SK-N-SH (cell line): ENCODE measurements at regions not wholly inside any gene's neighbourhood (a gene's known extent, or its start where the extent isn't known, plus 50 kb on each side); places are given as distances from the start of the nearest gene placed in this dataset.

Experiments
- CTCF ChIA-PET: fragments of 300-600, 350-600 bp; formaldehyde crosslinking; extraction: SDS; loops from one replicate; lab custom pipeline; 2021; lab: Yijun Ruan, JAX
- POLR2A ChIA-PET: fragments of 350-600 bp; sonication (Branson Sonifier 250); formaldehyde crosslinking; extraction: SDS; loops from one replicate; lab custom pipeline; 2020; ENCODE audit warnings: antibody characterized with exemption, inconsistent platforms; lab: Yijun Ruan, JAX
- DNase-seq: peaks from one replicate; pipeline ENCODE4 v3.0.0; 2012
- H2AFZ ChIP-seq: fragments of 200-600 bp; sonication (generic); 2 replicates; pipeline ENCODE4 v1.8.1; 2016; ENCODE audit warnings: antibody characterized with exemption, mild to moderate bottlenecking, low read depth
- H3F3A ChIP-seq: fragments of 200-600 bp; sonication (generic); replicated peaks from 2 replicates; pipeline ENCODE3; 2016; ENCODE audit warnings: antibody characterized with exemption, mild to moderate bottlenecking; ENCODE audit not compliant: insufficient read depth
- H3K27ac ChIP-seq, 2 experiments: fragments of 200-500 bp in 1 of 2; fragments of 200-600 bp in 1 of 2; sonication (Bioruptor generic) in 1 of 2; sonication (generic), shearing (Covaris generic) in 1 of 2; 2 replicates each; pipeline versions ENCODE4 v1.5.1 to v1.6.1; 2014 to 2016; ENCODE audit warnings: low read depth in 2 of 2, inconsistent platforms in 1 of 2, low read length in 1 of 2, mild to moderate bottlenecking in 1 of 2, mixed read lengths in 1 of 2
- H3K27me3 ChIP-seq: fragments of 200-600 bp; sonication (generic), shearing (Covaris generic); 2 replicates; pipeline ENCODE4 v1.6.1; 2016; ENCODE audit warnings: mixed run types; ENCODE audit not compliant: insufficient read depth
- H3K36me3 ChIP-seq, 2 experiments: fragments of 200-500 bp in 1 of 2; fragments of 200-600 bp in 1 of 2; sonication (Bioruptor generic) in 1 of 2; sonication (generic) in 1 of 2; replicated peaks in 1 of 2; 2 replicates each; pipeline versions ENCODE3 to v1.5.1; 2014 to 2016; ENCODE audit warnings: low read length in 1 of 2, mild to moderate bottlenecking in 1 of 2; ENCODE audit not compliant: insufficient read depth in 2 of 2, control insufficient read depth in 1 of 2
- H3K4me1 ChIP-seq, 2 experiments: fragments of 200-500 bp in 1 of 2; fragments of 200-600 bp in 1 of 2; sonication (Bioruptor generic) in 1 of 2; sonication (generic), shearing (Covaris generic) in 1 of 2; 2 replicates each; pipeline versions ENCODE4 v1.5.1 to v1.6.1; 2014 to 2016; ENCODE audit warnings: low read depth in 1 of 2, low read length in 1 of 2, mixed run types in 1 of 2; ENCODE audit not compliant: insufficient read depth in 2 of 2, control insufficient read depth in 1 of 2
- H3K4me2 ChIP-seq: fragments of 200-600 bp; sonication (generic), shearing (Covaris generic); 2 replicates; pipeline ENCODE4 v1.6.1; 2017; ENCODE audit warnings: mixed run types
- H3K4me3 ChIP-seq, 2 experiments: fragments of 200-500 bp in 1 of 2; fragments of 200-600 bp in 1 of 2; sonication (Bioruptor generic) in 1 of 2; sonication (generic), shearing (Covaris generic) in 1 of 2; 2 replicates each; pipeline versions ENCODE4 v1.5.1 to v1.8.1; 2014 to 2016; ENCODE audit warnings: low read depth in 2 of 2, inconsistent platforms in 1 of 2, low read length in 1 of 2, mild to moderate bottlenecking in 1 of 2, mixed read lengths in 1 of 2, moderate library complexity in 1 of 2
- H3K79me2 ChIP-seq: fragments of 200-600 bp; sonication (generic); 2 replicates; pipeline ENCODE4 v1.8.1; 2017; ENCODE audit warnings: mild to moderate bottlenecking; ENCODE audit not compliant: insufficient read depth
- H3K9ac ChIP-seq: fragments of 200-600 bp; sonication (generic); 2 replicates; pipeline ENCODE4 v1.6.1; 2017; ENCODE audit warnings: mixed run types
- H3K9me2 ChIP-seq: fragments of 200-600 bp; sonication (generic); 2 replicates; pipeline ENCODE4 v1.6.1; 2017; ENCODE audit warnings: mixed run types
- H3K9me3 ChIP-seq: fragments of 200-600 bp; sonication (generic); 2 replicates; pipeline ENCODE4 v1.6.1; 2017; ENCODE audit warnings: mixed run types, mild to moderate bottlenecking, moderate library complexity
- H4K20me1 ChIP-seq: fragments of 200-600 bp; sonication (generic); 2 replicates; pipeline ENCODE4 v1.6.1; 2017; ENCODE audit warnings: mild to moderate bottlenecking, mixed run types; ENCODE audit not compliant: insufficient read depth
- ELF1 ChIP-seq: IDR thresholded peaks from 2 replicates; pipeline ENCODE4 v1.4.0; 2012
- EP300 ChIP-seq, 2 experiments: IDR thresholded peaks; 2 replicates each; pipeline versions ENCODE4 v1.4.0 to v1.6.1; 2012; ENCODE audit warnings: borderline replicate concordance in 1 of 2, low read depth in 1 of 2, low read length in 1 of 2
- FOSL2 ChIP-seq: IDR thresholded peaks from 2 replicates; pipeline ENCODE4 v1.4.0; 2012; ENCODE audit warnings: low read depth, mild to moderate bottlenecking, moderate library complexity, borderline replicate concordance
- FOXJ3 ChIP-seq: sonication (generic); formaldehyde crosslinking; IDR thresholded peaks from 2 replicates; pipeline ENCODE4 v1.5.1; 2020; ENCODE audit warnings: mild to moderate bottlenecking, missing genetic modification reagents
- GABPA ChIP-seq: IDR thresholded peaks from 2 replicates; pipeline ENCODE4 v1.4.0; 2012; ENCODE audit warnings: low read depth, mild to moderate bottlenecking
- JUND ChIP-seq: IDR thresholded peaks from 2 replicates; pipeline ENCODE4 v1.4.0; 2012
- MEF2A ChIP-seq: IDR thresholded peaks from 2 replicates; pipeline ENCODE4 v1.4.0; 2012; ENCODE audit warnings: low read depth, borderline replicate concordance
- MXI1 ChIP-seq: IDR thresholded peaks from 2 replicates; pipeline ENCODE4 v1.6.1; 2012; ENCODE audit warnings: mild to moderate bottlenecking, low read depth, low read length, improper control_type of control experiment
- NRF1 ChIP-seq: IDR thresholded peaks from 2 replicates; pipeline ENCODE4 v1.6.1; 2012; ENCODE audit warnings: low read depth, mild to moderate bottlenecking, low read length
- RCOR1 ChIP-seq: fragments of 150-350 bp; IDR thresholded peaks from 2 replicates; pipeline ENCODE4 v1.6.1; 2017; ENCODE audit warnings: antibody characterized with exemption, low read length
- RXRA ChIP-seq: IDR thresholded peaks from 2 replicates; pipeline ENCODE4 v1.4.0; 2012; ENCODE audit warnings: low read depth, mild to moderate bottlenecking, borderline replicate concordance
- SMC3 ChIP-seq: IDR thresholded peaks from 2 replicates; pipeline ENCODE4 v1.6.1; 2012; ENCODE audit warnings: low read depth, low read length, improper control_type of control experiment
- TAF1 ChIP-seq: IDR thresholded peaks from 2 replicates; pipeline ENCODE4 v1.6.1; 2012; ENCODE audit warnings: low read depth, mild to moderate bottlenecking, low read length, moderate library complexity, borderline replicate concordance
- TEAD4 ChIP-seq: IDR thresholded peaks from 2 replicates; pipeline ENCODE4 v1.4.0; 2012; ENCODE audit warnings: mild to moderate bottlenecking, borderline replicate concordance; ENCODE audit not compliant: insufficient read depth
- YY1 ChIP-seq: IDR thresholded peaks from 2 replicates; pipeline ENCODE4 v1.4.0; 2012; ENCODE audit warnings: low read depth, mild to moderate bottlenecking
- WGBS: methylation state at CpG from one replicate; pipeline ENCODE4 v1.1.6; 2017; ENCODE audit warnings: low lambda C conversion rate; 5-methylcytosine and 5-hydroxymethylcytosine counted together
- TF ChIP-seq, protein P1 (sequence below): fragments of 150-350 bp; IDR thresholded peaks from 2 replicates; pipeline ENCODE4 v1.6.1; 2016; ENCODE audit warnings: mild to moderate bottlenecking, low read depth, low read length
- TF ChIP-seq, protein P2 (sequence below): IDR thresholded peaks from 2 replicates; pipeline ENCODE4; 2012
- TF ChIP-seq, protein P3 (sequence below): IDR thresholded peaks from 2 replicates; pipeline ENCODE4 v1.4.0; 2012; ENCODE audit warnings: low read depth, borderline replicate concordance
- TF ChIP-seq, protein P4 (sequence below): fragments of 150-350 bp; IDR thresholded peaks from 2 replicates; pipeline ENCODE4 v1.6.1; 2017; ENCODE audit warnings: antibody characterized with exemption, low read length, low read depth, borderline replicate concordance
- TF ChIP-seq, protein P5 (sequence below): IDR thresholded peaks from 2 replicates; pipeline ENCODE4 v1.4.0; 2012; ENCODE audit warnings: low read depth
- TF ChIP-seq, protein P6 (sequence below): fragments of 200-600 bp; sonication (generic); IDR thresholded peaks from 2 replicates; pipeline ENCODE4 v1.6.1; 2017; ENCODE audit warnings: antibody characterized with exemption, mild to moderate bottlenecking, moderate library complexity

DNA sequence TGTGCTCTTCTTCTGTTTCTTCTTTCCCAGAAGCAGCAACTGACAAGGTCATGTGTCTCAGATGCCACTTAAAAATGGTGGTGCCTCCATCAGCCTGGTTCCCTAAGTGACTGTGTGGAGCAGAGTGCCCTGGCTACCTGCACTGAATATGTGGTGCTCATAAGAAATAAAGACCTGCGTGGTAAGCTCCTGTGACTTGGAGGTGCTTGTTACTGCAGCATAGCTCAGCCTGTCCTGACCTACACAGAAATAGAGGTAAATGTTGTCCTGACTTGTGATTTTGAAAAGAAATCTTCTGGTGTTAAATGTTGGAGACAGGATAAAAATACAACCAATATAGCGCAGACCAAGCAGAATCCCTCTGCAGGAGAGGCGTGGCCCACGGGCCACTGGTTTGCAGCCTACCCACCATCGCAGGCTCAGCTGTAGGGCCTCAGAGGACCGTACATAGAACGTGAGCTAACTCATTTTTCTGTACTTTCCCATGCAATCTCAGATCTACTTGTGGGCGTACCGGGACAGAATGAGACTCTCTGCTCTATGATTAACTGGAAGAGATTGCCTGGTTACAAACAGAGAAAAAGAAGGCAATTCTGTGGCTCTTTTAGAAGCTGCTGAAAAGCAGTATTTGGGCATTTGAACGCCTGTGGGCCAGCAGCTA is 79.4 kb upstream of the UNC5A start:
- no peaks in the 10 kb centered on the region for H4K20me1 ChIP-seq
- DNase-seq = no peak
- H3K9me3 ChIP-seq = no peaks in the 10 kb centered on the region
- POLR2A ChIA-PET = no interaction called here
- no peak overlapping the region for H3K27ac ChIP-seq
- WGBS = 65% methylated on average over 10 of the region's 10 CpGs
- H3K27me3 ChIP-seq = peaks cover 7% of the 10 kb centered on the region; the same call in 1 of the 2 replicates
- H3K36me3 ChIP-seq = no peaks in the 10 kb centered on the region
- H3K4me2 ChIP-seq = no peak overlapping the region
- no peaks in the 10 kb centered on the region for H3F3A ChIP-seq
- CTCF ChIA-PET = interaction anchor here (0.7 kb wide), 1 partner anchor 21 kb away, joined by 3 read pairs; no protein-coding TSS in a partner anchor
- no peaks in the 10 kb centered on the region for H3K79me2 ChIP-seq
- TF ChIP-seq ELF1 (no peak), GABPA (no peak), NRF1 (no peak), SMC3 (no peak), JUND (no peak), FOSL2 (no peak), TAF1 (no peak), RCOR1 (no peak), YY1 (no peak), MEF2A (no peak), TEAD4 (no peak)
- TF ChIP-seq, protein P1, sequence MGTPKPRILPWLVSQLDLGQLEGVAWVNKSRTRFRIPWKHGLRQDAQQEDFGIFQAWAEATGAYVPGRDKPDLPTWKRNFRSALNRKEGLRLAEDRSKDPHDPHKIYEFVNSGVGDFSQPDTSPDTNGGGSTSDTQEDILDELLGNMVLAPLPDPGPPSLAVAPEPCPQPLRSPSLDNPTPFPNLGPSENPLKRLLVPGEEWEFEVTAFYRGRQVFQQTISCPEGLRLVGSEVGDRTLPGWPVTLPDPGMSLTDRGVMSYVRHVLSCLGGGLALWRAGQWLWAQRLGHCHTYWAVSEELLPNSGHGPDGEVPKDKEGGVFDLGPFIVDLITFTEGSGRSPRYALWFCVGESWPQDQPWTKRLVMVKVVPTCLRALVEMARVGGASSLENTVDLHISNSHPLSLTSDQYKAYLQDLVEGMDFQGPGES = no peak
- TF ChIP-seq, protein P2, sequence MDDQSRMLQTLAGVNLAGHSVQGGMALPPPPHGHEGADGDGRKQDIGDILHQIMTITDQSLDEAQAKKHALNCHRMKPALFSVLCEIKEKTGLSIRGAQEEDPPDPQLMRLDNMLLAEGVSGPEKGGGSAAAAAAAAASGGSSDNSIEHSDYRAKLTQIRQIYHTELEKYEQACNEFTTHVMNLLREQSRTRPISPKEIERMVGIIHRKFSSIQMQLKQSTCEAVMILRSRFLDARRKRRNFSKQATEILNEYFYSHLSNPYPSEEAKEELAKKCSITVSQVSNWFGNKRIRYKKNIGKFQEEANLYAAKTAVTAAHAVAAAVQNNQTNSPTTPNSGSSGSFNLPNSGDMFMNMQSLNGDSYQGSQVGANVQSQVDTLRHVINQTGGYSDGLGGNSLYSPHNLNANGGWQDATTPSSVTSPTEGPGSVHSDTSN = no peak
- TF ChIP-seq, protein P3, sequence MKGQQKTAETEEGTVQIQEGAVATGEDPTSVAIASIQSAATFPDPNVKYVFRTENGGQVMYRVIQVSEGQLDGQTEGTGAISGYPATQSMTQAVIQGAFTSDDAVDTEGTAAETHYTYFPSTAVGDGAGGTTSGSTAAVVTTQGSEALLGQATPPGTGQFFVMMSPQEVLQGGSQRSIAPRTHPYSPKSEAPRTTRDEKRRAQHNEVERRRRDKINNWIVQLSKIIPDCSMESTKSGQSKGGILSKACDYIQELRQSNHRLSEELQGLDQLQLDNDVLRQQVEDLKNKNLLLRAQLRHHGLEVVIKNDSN = no peak
- TF ChIP-seq, all 33 proteins: peak for 0
- no peaks in the 10 kb centered on the region; a peak in 1 of 4 replicates for H3K4me1 ChIP-seq
- H3K4me3 ChIP-seq = no peak overlapping the region
- no peak overlapping the region for H3K9ac ChIP-seq
- no peak overlapping the region for H2AFZ ChIP-seq
- H3K9me2 ChIP-seq = no peaks in the 10 kb centered on the region

DNA sequence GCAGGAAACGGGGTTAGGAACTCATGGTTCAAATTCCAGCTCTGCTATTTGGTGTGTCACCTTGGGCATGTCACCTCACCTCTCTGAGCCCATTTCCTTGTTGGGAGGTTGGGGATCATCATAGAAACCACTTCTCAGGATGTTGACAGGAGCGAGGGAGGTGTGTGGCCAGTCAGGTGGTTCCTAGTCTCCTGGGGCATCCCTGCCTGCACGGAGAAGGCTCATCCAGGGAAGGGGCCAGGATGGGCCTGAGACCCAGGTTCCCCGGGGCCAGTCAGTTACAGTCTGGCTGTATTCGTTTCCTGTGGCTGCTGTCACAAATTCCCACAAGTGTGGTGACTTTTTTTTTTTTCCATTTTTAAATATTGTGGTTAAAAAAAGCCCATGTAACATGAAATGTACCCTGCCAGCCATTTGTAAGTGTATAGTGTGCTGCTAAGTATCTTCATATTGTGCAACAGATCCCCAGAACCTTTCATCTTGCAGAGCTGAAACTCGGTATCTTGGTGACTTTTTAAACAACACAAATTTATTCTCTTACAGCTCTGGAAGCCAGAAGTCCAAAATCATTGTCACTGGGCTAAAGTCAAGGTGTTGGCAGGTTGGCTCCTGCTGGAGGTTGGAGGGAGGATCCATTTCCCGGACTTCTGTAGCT is 78.7 kb upstream of the UNC5A start:
- Histone ChIP-seq H3K79me2 (no peaks in the 10 kb centered on the region), H3K27ac (no peak overlapping the region), H3K9me3 (no peaks in the 10 kb centered on the region), H3K9me2 (no peaks in the 10 kb centered on the region), H3K4me1 (peaks cover 0 to 3% of the 10 kb centered on the region in 2 experiments; a peak in 1 of 4 replicates), H2AFZ (no peak overlapping the region), H3K4me3 (no peak overlapping the region), H3K27me3 (peaks cover 7% of the 10 kb centered on the region; the same call in 1 of the 2 replicates), H3K9ac (no peak overlapping the region), H3K4me2 (no peak overlapping the region), H4K20me1 (no peaks in the 10 kb centered on the region), H3F3A (no peaks in the 10 kb centered on the region), H3K36me3 (no peaks in the 10 kb centered on the region)
- no peak for DNase-seq
- ChIA-PET CTCF (no interaction called here), POLR2A (no interaction called here)
- WGBS = 39% methylated on average over 7 of the region's 7 CpGs
- TF ChIP-seq YY1 = no peak
- TF ChIP-seq SMC3 = no peak
- TF ChIP-seq NRF1 = no peak
- TF ChIP-seq JUND = no peak
- no peak for TF ChIP-seq TAF1
- TF ChIP-seq, protein P4, sequence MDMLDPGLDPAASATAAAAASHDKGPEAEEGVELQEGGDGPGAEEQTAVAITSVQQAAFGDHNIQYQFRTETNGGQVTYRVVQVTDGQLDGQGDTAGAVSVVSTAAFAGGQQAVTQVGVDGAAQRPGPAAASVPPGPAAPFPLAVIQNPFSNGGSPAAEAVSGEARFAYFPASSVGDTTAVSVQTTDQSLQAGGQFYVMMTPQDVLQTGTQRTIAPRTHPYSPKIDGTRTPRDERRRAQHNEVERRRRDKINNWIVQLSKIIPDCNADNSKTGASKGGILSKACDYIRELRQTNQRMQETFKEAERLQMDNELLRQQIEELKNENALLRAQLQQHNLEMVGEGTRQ = no peak
- TF ChIP-seq FOXJ3 (CRISPR knock-in tag) = no peak
- TF ChIP-seq, protein P5, sequence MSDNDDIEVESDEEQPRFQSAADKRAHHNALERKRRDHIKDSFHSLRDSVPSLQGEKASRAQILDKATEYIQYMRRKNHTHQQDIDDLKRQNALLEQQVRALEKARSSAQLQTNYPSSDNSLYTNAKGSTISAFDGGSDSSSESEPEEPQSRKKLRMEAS = no peak
- no peak for TF ChIP-seq FOSL2
- no peak for TF ChIP-seq EP300 (IDR thresholded peaks at IDR 0.05; ENCODE audit: borderline replicate concordance in 1 of 2, low read depth in 1 of 2, low read length in 1 of 2)
- no peak for TF ChIP-seq RXRA
- TF ChIP-seq MXI1 = no peak
- TF ChIP-seq, protein P6, sequence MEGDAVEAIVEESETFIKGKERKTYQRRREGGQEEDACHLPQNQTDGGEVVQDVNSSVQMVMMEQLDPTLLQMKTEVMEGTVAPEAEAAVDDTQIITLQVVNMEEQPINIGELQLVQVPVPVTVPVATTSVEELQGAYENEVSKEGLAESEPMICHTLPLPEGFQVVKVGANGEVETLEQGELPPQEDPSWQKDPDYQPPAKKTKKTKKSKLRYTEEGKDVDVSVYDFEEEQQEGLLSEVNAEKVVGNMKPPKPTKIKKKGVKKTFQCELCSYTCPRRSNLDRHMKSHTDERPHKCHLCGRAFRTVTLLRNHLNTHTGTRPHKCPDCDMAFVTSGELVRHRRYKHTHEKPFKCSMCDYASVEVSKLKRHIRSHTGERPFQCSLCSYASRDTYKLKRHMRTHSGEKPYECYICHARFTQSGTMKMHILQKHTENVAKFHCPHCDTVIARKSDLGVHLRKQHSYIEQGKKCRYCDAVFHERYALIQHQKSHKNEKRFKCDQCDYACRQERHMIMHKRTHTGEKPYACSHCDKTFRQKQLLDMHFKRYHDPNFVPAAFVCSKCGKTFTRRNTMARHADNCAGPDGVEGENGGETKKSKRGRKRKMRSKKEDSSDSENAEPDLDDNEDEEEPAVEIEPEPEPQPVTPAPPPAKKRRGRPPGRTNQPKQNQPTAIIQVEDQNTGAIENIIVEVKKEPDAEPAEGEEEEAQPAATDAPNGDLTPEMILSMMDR = no peak
